ENCODE measurements at regions not wholly inside any gene's neighbourhood (a gene's known extent, or its start where the extent isn't known, plus 50 kb on each side); places are given as distances from the start of the nearest gene placed in this dataset.

DNA sequence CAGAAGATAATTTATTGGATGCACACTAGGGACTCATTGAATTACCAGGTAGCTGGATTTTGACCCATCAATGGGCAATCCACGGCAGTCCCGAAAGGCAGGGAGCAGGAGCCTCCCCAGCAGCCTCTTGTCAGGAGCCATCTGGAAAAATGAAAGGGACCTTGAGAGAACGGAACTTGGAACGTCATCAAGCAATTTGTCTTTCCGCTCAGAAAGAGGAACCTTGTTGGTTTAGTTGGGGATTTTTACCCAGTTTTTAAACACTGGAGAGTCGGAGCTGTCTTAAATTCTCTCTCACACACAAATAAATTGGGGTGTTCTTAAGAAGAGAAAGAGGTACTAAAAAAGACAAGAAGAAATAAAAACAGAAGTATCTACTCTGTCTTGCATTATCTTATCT lies 1351.7 kb upstream of the TMEM132C start (continued):
- TF ChIP-seq MAFK (IDR thresholded peaks at IDR 0.05; ENCODE audit: low read depth, low read length) (no peak), JUN (IDR thresholded peaks at IDR 0.05; ENCODE audit: low read depth, low read length) (no peak), SIN3A (conservative IDR thresholded peaks at IDR 0.05 in 1 of 2, IDR thresholded peaks at IDR 0.05 in 1 of 2; ENCODE audit: low read depth in 1 of 2, low read length in 2 of 2) (no peak)
